ENCODE measurements at regions not wholly inside any gene's neighbourhood (a gene's known extent, or its start where the extent isn't known, plus 50 kb on each side); places are given as distances from the start of the nearest gene placed in this dataset.

DNA sequence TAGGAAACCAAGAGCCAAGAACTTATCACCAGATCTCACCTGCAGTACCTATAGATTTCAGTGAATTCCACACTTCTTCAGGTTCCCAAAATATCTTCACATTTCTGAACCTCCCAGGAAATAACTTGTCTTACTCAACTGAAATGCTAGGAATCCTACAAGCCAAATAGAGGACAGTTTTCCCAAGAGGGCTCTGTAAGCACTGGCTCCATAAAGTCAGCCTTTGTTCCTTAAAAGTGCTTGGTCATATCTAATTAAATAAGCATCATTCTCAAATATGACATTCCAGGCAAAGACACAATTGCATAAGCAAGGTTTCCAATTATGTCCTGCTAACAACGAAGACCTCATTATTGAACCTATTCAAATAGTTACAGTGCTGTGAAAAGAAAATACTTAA lies 154.6 kb upstream of the MGAT5 start:
- no peak for ATAC-seq
- Histone ChIP-seq H3K36me3 (no peaks in the 10 kb centered on the region), H3K27me3 (no peaks in the 10 kb centered on the region), H3K9me3 (no peaks in the 10 kb centered on the region), H3K27ac (no peak overlapping the region), H3K4me3 (no peak overlapping the region), H3K4me1 (no peaks in the 10 kb centered on the region)
- TF ChIP-seq EP300 (IDR thresholded peaks at IDR 0.05) (no peak), POLR2AphosphoS5 (IDR thresholded peaks at IDR 0.05) (no peak), POLR2A (IDR thresholded peaks at IDR 0.05) (no peak)
- TF ChIP-seq, protein P1, sequence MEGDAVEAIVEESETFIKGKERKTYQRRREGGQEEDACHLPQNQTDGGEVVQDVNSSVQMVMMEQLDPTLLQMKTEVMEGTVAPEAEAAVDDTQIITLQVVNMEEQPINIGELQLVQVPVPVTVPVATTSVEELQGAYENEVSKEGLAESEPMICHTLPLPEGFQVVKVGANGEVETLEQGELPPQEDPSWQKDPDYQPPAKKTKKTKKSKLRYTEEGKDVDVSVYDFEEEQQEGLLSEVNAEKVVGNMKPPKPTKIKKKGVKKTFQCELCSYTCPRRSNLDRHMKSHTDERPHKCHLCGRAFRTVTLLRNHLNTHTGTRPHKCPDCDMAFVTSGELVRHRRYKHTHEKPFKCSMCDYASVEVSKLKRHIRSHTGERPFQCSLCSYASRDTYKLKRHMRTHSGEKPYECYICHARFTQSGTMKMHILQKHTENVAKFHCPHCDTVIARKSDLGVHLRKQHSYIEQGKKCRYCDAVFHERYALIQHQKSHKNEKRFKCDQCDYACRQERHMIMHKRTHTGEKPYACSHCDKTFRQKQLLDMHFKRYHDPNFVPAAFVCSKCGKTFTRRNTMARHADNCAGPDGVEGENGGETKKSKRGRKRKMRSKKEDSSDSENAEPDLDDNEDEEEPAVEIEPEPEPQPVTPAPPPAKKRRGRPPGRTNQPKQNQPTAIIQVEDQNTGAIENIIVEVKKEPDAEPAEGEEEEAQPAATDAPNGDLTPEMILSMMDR (IDR thresholded peaks at IDR 0.05), result no peak
- WGBS, 2 donors (ENCODE audit: low coverage in 1 of 2), result 33 to 47% methylated on average over 1 of the region's 1 CpG

DNA sequence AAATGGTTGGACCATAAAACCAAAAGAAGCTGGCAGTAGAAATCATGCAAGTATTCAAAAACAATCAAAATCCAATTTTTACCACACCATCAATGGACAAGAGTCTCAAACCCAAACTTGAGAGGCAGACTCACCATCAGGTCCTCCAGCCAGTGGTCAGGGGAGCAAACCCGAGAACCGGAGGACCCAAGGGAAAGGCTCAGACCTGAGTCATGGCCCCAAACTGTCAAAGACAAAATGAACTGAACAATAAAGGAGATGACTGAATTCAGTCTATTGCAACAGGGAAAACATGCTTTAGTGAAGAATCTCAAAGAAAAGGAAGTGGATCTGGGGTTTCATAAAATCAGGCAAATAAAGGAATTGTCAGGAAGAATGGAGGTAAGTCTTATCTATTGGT lies 150.7 kb upstream of the MGAT5 start:
- ATAC-seq, result no peak
- H3K27ac ChIP-seq, result no peak overlapping the region
- WGBS, 2 donors (ENCODE audit: low coverage in 1 of 2), result 81% methylated on average over 2 of the region's 2 CpGs; no CpG with 5 or more reads in 1 of the 2 donors

DNA sequence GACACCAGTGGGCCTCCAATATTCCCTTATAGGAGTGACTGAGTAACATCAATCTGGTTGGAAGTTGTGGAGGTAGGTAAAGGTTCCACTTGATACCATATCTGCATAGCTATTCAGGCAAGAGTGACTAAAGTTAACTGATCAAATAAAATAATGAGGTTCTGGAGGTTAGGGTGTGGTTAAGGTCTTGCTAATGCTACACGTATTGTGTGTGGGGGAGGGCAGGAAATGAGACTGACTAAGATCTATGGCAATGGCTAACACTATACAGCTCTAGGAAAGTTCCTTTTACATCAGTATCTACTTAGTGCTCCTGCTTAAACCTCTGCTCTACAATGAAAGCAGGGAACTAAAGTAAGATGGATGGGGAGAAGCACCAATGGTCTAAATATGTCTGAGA lies 149.1 kb upstream of the MGAT5 start:
- no peaks in the 10 kb centered on the region for H3K36me3 ChIP-seq
- no peak overlapping the region for H3K4me3 ChIP-seq
- TF ChIP-seq EP300 (IDR thresholded peaks at IDR 0.05) (no peak), POLR2AphosphoS5 (IDR thresholded peaks at IDR 0.05) (no peak), POLR2A (IDR thresholded peaks at IDR 0.05) (no peak)
- TF ChIP-seq, protein P1 (IDR thresholded peaks at IDR 0.05), result no peak
- 18 to 33% methylated on average over 1 of the region's 1 CpG for WGBS, 2 donors (ENCODE audit: low coverage in 1 of 2)
- H3K27me3 ChIP-seq, result no peaks in the 10 kb centered on the region
- no peaks in the 10 kb centered on the region for H3K4me1 ChIP-seq
- H3K9me3 ChIP-seq, result no peaks in the 10 kb centered on the region
- H3K27ac ChIP-seq, result no peak overlapping the region
- no peak for ATAC-seq

More for the DNA sequence above, 150.7 kb upstream of the MGAT5 start:
- Histone ChIP-seq H3K27me3 (no peaks in the 10 kb centered on the region), H3K36me3 (no peaks in the 10 kb centered on the region), H3K9me3 (no peaks in the 10 kb centered on the region), H3K4me3 (no peak overlapping the region), H3K4me1 (no peaks in the 10 kb centered on the region)
- TF ChIP-seq POLR2AphosphoS5 (IDR thresholded peaks at IDR 0.05), result no peak
- TF ChIP-seq, protein P1 (IDR thresholded peaks at IDR 0.05), result no peak
- TF ChIP-seq POLR2A (IDR thresholded peaks at IDR 0.05), result no peak
- TF ChIP-seq EP300 (IDR thresholded peaks at IDR 0.05), result no peak

DNA sequence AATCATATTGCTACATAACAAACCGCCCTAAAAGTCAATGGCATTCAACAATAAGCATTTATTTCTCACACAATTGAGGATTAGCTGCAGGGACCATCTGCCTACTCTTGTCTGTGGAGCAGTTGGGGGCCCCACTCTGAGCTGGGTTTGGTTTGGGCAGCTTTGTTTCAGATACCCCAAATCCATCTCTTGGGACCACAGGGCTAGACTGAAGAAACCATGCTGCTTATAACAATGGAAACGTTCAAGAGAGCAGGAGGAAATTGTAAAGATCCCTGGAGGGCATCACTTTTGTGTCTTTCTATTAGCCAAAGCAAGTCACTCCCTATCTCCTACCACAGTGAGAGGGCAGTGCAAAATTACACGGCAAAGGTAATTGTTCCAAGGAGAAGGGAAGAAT lies 146.5 kb upstream of the MGAT5 start:
- 54 to 70% methylated on average over 2 to 3 of the region's 3 CpGs for WGBS, 2 donors (ENCODE audit: low coverage in 1 of 2)

DNA sequence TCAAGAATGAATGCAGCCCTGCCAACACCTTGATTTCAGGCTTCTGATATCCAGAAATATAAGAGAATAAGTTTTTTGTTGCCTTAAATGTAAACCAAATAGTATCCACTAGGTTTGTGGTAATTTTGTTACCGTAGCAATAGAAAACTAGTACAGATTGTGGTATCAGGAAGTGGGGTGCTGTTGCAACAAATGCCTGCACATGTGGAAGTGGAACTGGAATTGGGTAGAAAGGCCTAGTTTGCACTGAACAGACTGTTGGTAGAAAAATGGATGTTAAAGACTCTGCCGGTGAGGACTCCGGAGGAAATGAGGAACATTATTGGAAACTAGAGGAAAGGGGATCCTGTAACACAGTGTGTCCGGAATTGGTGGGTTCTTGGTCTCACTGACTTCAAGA lies 145.8 kb upstream of the MGAT5 start:
- TF ChIP-seq, protein P1 (IDR thresholded peaks at IDR 0.05), result no peak
- TF ChIP-seq POLR2AphosphoS5 (IDR thresholded peaks at IDR 0.05), result no peak
- no peak for TF ChIP-seq EP300 (IDR thresholded peaks at IDR 0.05)
- TF ChIP-seq POLR2A (IDR thresholded peaks at IDR 0.05), result no peak
- Histone ChIP-seq H3K4me1 (no peaks in the 10 kb centered on the region), H3K36me3 (no peaks in the 10 kb centered on the region), H3K9me3 (peaks cover 0 to 9% (median 0%) of the 10 kb centered on the region in 3 donors), H3K27ac (no peak overlapping the region), H3K27me3 (no peaks in the 10 kb centered on the region), H3K4me3 (no peak overlapping the region)
- ATAC-seq, result no peak
- 75 to 81% methylated on average over 2 to 4 of the region's 4 CpGs for WGBS, 2 donors (ENCODE audit: low coverage in 1 of 2)

More for the DNA sequence above, 146.5 kb upstream of the MGAT5 start:
- Histone ChIP-seq H3K36me3 (no peaks in the 10 kb centered on the region), H3K27me3 (no peaks in the 10 kb centered on the region), H3K4me1 (no peaks in the 10 kb centered on the region), H3K4me3 (no peak overlapping the region), H3K27ac (no peak overlapping the region), H3K9me3 (peaks cover 0 to 9% (median 0%) of the 10 kb centered on the region in 3 donors)
- no peak for ATAC-seq
- TF ChIP-seq POLR2AphosphoS5 (IDR thresholded peaks at IDR 0.05) (no peak), EP300 (IDR thresholded peaks at IDR 0.05) (no peak), POLR2A (IDR thresholded peaks at IDR 0.05) (no peak)
- TF ChIP-seq, protein P1 (IDR thresholded peaks at IDR 0.05), result no peak

All from gastroesophageal sphincter (tissue), 4 donors.